ENCODE measurements at regions not wholly inside any gene's neighbourhood (a gene's known extent, or its start where the extent isn't known, plus 50 kb on each side); places are given as distances from the start of the nearest gene placed in this dataset.

DNA sequence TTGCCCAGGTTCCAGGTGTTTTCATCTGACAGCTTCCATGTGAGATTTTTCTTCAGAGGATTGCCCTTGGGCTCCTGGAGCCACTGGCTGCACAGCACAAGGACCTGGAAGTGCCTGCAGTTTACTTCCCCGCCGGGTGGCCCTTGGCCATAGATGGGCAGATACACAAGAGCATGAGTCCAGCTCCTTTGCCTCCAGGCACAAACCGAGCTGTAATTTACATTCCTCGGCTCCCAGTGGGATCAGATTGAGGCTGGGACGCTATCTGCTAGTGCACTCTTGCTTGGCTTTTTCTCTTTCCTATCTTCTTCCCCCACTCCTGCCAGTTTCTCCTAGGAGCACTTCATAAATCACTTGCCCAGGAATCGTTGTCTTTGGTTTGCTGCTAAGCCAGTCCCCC is 85.4 kb upstream of the RALY start:
- Histone ChIP-seq H3K27me3 (ENCODE audit: control insufficient read depth, insufficient read depth, low read length) (no peaks in the 10 kb centered on the region), H3K36me3 (replicated peaks; ENCODE audit: control insufficient read depth, insufficient read depth, low read length) (no peaks in the 10 kb centered on the region), H3K4me3 (ENCODE audit: insufficient read depth, low read depth, low read length) (no peak overlapping the region)
- DNase-seq = no peak

DNA sequence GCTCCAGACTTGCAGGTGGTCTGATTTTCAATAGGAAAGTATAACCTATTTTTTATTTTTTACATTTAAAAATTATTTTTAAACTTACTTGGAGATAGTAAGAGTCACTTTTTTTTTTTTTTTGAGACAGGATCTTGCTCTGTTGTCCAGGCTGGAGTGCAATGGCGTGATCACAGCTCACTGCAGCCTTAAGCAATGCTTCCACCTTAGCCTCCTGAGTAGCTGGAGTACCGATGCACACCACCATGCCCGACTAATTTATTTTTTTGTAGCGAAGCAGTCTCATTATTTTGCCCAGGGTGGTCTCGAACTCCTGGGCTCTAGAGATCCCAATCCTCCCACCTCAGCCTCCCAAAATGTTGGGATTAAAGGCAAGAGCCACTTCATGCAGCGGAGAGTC is 84.8 kb upstream of the RALY start:
- Histone ChIP-seq H3K27me3 (ENCODE audit: control insufficient read depth, insufficient read depth, low read length) (no peaks in the 10 kb centered on the region), H3K4me3 (ENCODE audit: insufficient read depth, low read depth, low read length) (no peak overlapping the region), H3K36me3 (replicated peaks; ENCODE audit: control insufficient read depth, insufficient read depth, low read length) (no peaks in the 10 kb centered on the region)
- DNase-seq = no peak

- no peak for DNase-seq
- Histone ChIP-seq H3K27me3 (ENCODE audit: control insufficient read depth, insufficient read depth, low read length) (no peaks in the 10 kb centered on the region), H3K36me3 (replicated peaks; ENCODE audit: control insufficient read depth, insufficient read depth, low read length) (no peaks in the 10 kb centered on the region), H3K4me3 (ENCODE audit: insufficient read depth, low read depth, low read length) (no peak overlapping the region)
Observed at GRCh38 chr20:33909331-33909921, 84.3 kb upstream of the RALY start.

DNA sequence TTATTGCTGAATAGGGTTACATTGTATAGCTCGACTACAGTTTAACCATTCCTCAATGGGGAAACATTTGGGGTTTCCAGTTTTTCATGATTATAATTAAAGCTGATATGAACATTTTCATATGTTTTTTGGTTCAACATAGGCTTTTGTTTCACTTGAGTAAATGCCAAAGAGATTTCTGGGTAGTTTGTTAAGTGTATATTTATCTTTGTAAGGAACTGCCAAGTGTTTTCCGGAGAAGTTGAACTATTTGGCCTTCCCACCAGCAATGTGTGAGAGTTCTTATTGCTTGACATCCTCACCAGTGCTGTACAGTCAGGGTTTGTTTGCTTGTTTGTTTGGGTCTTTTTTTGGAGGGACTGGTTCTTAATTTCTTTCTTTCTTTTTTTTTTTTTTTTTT is 83.7 kb upstream of the RALY start:
- Histone ChIP-seq H3K27me3 (ENCODE audit: control insufficient read depth, insufficient read depth, low read length) (no peaks in the 10 kb centered on the region), H3K36me3 (replicated peaks; ENCODE audit: control insufficient read depth, insufficient read depth, low read length) (no peaks in the 10 kb centered on the region), H3K4me3 (ENCODE audit: insufficient read depth, low read depth, low read length) (no peak overlapping the region)
- no peak for DNase-seq

DNA sequence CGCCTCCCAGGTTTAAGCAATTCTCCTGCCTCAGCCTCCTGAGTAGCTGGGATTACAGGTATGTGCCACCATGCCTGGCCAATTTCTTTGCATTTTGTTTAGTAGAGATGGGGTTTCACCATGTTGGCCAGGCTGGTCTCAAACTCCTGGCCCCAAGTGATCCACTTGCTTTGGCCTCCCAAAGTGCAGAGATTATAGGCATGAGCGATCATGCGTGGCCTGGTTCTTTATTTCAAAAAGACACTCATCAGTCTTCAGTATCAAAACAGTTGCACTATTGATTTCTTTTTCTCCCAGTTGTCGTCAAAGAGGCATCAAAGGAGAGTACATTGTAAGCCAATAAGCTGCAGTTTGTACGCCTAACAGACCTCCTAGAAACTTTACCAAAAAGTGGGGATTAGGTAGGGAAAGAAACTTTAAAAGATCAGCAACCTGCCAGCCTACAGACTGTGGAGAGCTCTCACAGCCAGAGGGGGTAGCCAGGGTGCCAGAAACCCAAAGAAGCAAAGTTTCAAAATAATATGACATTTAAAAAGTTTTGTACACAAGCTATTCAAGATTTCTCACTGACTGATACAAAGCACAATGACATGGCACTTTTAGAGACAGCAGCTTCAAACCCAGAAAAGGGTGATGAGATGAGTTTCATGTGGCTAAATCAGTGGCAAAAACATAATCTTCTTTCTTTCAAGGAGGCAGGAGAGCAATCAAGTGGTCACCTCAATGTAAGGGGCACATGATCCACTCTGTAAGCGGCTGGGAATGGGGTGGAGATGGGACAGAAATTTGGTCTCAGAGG is 83.0 kb upstream of the RALY start:
- H3K36me3 ChIP-seq (replicated peaks; ENCODE audit: control insufficient read depth, insufficient read depth, low read length) = no peaks in the 10 kb centered on the region
- no peaks in the 10 kb centered on the region for H3K27me3 ChIP-seq (ENCODE audit: control insufficient read depth, insufficient read depth, low read length)
- DNase-seq = no peak
- no peak overlapping the region for H3K4me3 ChIP-seq (ENCODE audit: insufficient read depth, low read depth, low read length)

DNA sequence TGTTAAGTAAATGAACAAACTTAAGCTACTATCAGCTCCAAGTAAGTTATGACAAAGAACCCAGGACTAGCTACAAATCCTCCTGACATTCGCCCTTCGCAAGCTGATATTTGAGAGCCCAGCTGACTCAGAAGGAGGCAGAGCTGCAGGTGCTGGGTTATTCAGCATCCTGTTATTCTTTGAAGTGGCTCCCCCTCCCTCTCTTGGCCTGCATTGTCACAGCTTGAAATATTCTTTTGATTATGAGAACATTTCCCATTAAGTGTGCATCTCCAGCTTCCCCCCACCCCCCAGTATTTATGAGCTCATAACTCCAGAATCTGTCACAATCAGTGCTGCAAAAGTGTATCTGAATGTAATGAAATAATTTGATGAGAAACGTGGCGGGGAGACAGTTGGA is 78.8 kb upstream of the RALY start:
- no peaks in the 10 kb centered on the region for H3K36me3 ChIP-seq (replicated peaks; ENCODE audit: control insufficient read depth, insufficient read depth, low read length)
- no peaks in the 10 kb centered on the region for H3K27me3 ChIP-seq (ENCODE audit: control insufficient read depth, insufficient read depth, low read length)
- DNase-seq = peak; percentile 48
- H3K4me3 ChIP-seq (ENCODE audit: insufficient read depth, low read depth, low read length) = no peak overlapping the region

GRCh38 chr20:33915726-33916331 is 77.9 kb upstream of the RALY start:
- Histone ChIP-seq H3K27me3 (ENCODE audit: control insufficient read depth, insufficient read depth, low read length) (no peaks in the 10 kb centered on the region), H3K4me3 (ENCODE audit: insufficient read depth, low read depth, low read length) (no peak overlapping the region), H3K36me3 (replicated peaks; ENCODE audit: control insufficient read depth, insufficient read depth, low read length) (no peaks in the 10 kb centered on the region)
- peak; percentile 87 for DNase-seq

- no peak for DNase-seq
- no peaks in the 10 kb centered on the region for H3K27me3 ChIP-seq (ENCODE audit: control insufficient read depth, insufficient read depth, low read length)
- H3K36me3 ChIP-seq (replicated peaks; ENCODE audit: control insufficient read depth, insufficient read depth, low read length) = no peaks in the 10 kb centered on the region
- H3K4me3 ChIP-seq (ENCODE audit: insufficient read depth, low read depth, low read length) = no peak overlapping the region
Observed at GRCh38 chr20:33916768-33917167, 76.9 kb upstream of the RALY start.

GRCh38 chr20:33917831-33918525 is 75.7 kb upstream of the RALY start:
- no peaks in the 10 kb centered on the region for H3K36me3 ChIP-seq (replicated peaks; ENCODE audit: control insufficient read depth, insufficient read depth, low read length)
- DNase-seq = no peak
- H3K27me3 ChIP-seq (ENCODE audit: control insufficient read depth, insufficient read depth, low read length) = no peaks in the 10 kb centered on the region
- no peak overlapping the region for H3K4me3 ChIP-seq (ENCODE audit: insufficient read depth, low read depth, low read length)

GRCh38 chr20:33918662-33919061 is 75.0 kb upstream of the RALY start:
- Histone ChIP-seq H3K36me3 (replicated peaks; ENCODE audit: control insufficient read depth, insufficient read depth, low read length) (no peaks in the 10 kb centered on the region), H3K27me3 (ENCODE audit: control insufficient read depth, insufficient read depth, low read length) (no peaks in the 10 kb centered on the region), H3K4me3 (ENCODE audit: insufficient read depth, low read depth, low read length) (no peak overlapping the region)
- no peak for DNase-seq

DNA sequence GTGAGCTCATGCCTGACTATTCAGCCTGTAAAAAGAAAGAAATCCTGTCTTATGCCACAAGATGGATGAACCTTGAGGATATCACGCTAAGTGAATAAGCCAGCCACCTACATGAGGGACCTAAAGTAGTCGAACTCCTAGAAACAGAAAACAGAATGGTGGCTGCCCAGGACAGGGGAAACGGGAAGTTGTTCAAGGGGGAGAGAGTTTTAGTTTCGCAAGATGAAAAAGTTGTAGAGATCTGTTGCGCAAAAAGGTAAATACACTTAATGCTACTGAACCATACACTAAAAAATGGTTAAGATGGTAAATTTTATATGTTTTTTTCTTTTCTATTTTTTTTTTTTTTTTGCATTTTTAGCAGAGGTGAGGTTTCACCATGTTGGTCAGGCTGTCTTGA is 74.1 kb upstream of the RALY start:
- no peak overlapping the region for H3K4me3 ChIP-seq (ENCODE audit: insufficient read depth, low read depth, low read length)
- no peaks in the 10 kb centered on the region for H3K27me3 ChIP-seq (ENCODE audit: control insufficient read depth, insufficient read depth, low read length)
- H3K36me3 ChIP-seq (replicated peaks; ENCODE audit: control insufficient read depth, insufficient read depth, low read length) = no peaks in the 10 kb centered on the region
- DNase-seq = no peak

DNA sequence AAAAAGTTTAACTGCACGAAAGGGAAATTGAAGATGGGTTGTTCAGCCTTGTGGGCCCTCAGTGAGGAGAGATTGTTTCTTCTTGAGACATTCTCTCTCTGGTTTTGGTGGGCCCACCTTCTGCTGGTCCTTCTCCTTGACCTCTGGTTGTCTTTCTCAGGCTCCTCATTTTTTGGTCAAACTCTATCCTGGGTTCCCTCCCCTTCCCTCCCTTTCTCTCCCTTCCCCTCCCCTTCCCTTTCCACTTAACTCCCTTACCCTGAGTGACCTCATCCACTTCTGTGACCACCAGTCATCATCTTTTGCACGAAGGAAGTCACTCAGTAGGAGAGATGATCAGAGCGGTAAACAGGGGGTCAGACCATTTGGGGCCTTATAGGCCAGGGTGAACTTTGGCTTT is 71.5 kb upstream of the RALY start:
- Histone ChIP-seq H3K27me3 (ENCODE audit: control insufficient read depth, insufficient read depth, low read length) (no peaks in the 10 kb centered on the region), H3K36me3 (replicated peaks; ENCODE audit: control insufficient read depth, insufficient read depth, low read length) (no peaks in the 10 kb centered on the region), H3K4me3 (ENCODE audit: insufficient read depth, low read depth, low read length) (no peak overlapping the region)
- no peak for DNase-seq

GRCh38 chr20:33923740-33924139 is 70.0 kb upstream of the RALY start:
- no peak overlapping the region for H3K4me3 ChIP-seq (ENCODE audit: insufficient read depth, low read depth, low read length)
- no peaks in the 10 kb centered on the region for H3K27me3 ChIP-seq (ENCODE audit: control insufficient read depth, insufficient read depth, low read length)
- no peaks in the 10 kb centered on the region for H3K36me3 ChIP-seq (replicated peaks; ENCODE audit: control insufficient read depth, insufficient read depth, low read length)
- DNase-seq = no peak

DNA sequence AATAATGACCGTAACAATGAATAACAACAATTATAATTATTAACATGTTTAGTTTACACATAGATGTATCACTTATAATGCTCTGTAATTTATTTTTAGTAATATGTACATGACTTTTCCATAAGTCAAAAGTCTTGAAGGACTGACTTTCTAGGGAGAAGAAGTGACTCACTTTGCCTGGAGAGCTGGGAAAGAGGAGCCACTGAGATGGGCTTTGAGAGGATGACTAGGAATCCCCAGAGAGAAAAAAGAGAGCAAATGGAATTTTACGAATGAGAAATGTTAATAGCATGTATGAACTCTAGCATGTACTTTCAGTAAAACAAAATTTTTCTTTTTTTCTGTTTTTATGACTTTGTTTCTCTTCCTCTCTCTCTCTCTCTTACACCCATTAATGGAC is 67.8 kb upstream of the RALY start:
- no peak for DNase-seq
- Histone ChIP-seq H3K4me3 (ENCODE audit: insufficient read depth, low read depth, low read length) (no peak overlapping the region), H3K27me3 (ENCODE audit: control insufficient read depth, insufficient read depth, low read length) (no peaks in the 10 kb centered on the region), H3K36me3 (replicated peaks; ENCODE audit: control insufficient read depth, insufficient read depth, low read length) (no peaks in the 10 kb centered on the region)

- DNase-seq = no peak
- Histone ChIP-seq H3K4me3 (ENCODE audit: insufficient read depth, low read depth, low read length) (no peak overlapping the region), H3K36me3 (replicated peaks; ENCODE audit: control insufficient read depth, insufficient read depth, low read length) (no peaks in the 10 kb centered on the region), H3K27me3 (ENCODE audit: control insufficient read depth, insufficient read depth, low read length) (no peaks in the 10 kb centered on the region)
Observed at GRCh38 chr20:33926425-33926824, 67.3 kb upstream of the RALY start.
